ENCODE measurements at regions not wholly inside any gene's neighbourhood (a gene's known extent, or its start where the extent isn't known, plus 50 kb on each side); places are given as distances from the start of the nearest gene placed in this dataset.
"Not testable (repeated sequence)": the region's sequence is repeated elsewhere in the genome, so short reads cannot be mapped to it uniquely, and the experiment has no call there.

DNA sequence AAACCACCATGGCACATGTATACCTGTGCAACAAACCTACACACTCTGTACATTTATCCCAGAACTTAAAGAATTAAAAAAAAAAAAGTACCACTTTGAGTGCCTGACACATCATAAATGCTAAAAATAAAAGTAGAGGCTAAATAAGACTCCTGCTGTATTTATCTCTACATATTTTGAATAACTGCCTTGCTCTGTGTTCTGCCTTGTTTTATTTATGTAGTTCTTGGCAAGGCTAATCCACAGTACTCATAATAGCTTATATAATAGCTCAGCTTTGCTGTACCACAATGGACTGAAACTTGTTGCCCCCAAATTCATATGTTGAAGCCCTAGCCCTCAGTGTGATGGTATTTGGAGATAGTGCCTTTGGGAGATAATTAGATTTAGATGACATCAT is 95.4 kb upstream of the ADAMTS9 start:
- Histone ChIP-seq H3K27ac (ENCODE audit: low read depth, low read length) (no peak overlapping the region), H3K9ac (ENCODE audit: low read length in 5 of 5) (no peak overlapping the region)

DNA sequence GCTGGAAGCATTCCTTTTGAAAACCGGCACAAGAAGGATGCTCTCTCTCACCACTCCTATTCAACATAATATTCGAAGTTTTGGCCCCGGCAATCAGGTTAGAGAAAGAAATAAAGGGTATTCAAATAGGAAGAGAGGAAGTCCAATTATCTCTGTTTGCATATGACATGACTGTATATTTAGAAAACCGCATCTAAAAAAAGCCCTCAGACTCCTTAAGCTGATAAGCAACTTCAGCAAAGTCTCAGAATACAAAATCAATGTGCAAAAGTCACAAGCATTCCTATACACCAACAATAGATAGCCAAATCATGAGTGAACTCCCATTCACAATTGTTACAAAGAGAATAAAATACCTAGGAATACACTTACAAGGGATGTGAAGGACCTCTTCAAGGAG is 93.1 kb upstream of the ADAMTS9 start:
- not testable (repeated sequence) for H3K9me3 ChIP-seq (ENCODE audit: control insufficient read depth in 5 of 5, low read length in 5 of 5); H3K4me3 ChIP-seq (ENCODE audit: low read depth in 1 of 5, low read length in 5 of 5); H3K27me3 ChIP-seq (ENCODE audit: control insufficient read depth in 5 of 5, insufficient read depth in 4 of 5, low read length in 5 of 5); H3K9ac ChIP-seq (ENCODE audit: low read length in 5 of 5); H3K4me1 ChIP-seq (ENCODE audit: control insufficient read depth in 5 of 5, insufficient read depth in 5 of 5, low read length in 5 of 5); H3K27ac ChIP-seq (ENCODE audit: low read depth, low read length); H3K36me3 ChIP-seq (ENCODE audit: control insufficient read depth in 5 of 5, insufficient read depth in 5 of 5, low read length in 5 of 5)

More for the DNA sequence above, 95.4 kb upstream of the ADAMTS9 start:
- H3K4me3 ChIP-seq (ENCODE audit: low read depth in 1 of 5, low read length in 5 of 5) = no peak overlapping the region
- no peaks in the 10 kb centered on the region for H3K36me3 ChIP-seq (ENCODE audit: control insufficient read depth in 5 of 5, insufficient read depth in 5 of 5, low read length in 5 of 5)
- H3K27me3 ChIP-seq (ENCODE audit: control insufficient read depth in 5 of 5, insufficient read depth in 4 of 5, low read length in 5 of 5) = no peaks in the 10 kb centered on the region
- H3K9me3 ChIP-seq (ENCODE audit: control insufficient read depth in 5 of 5, low read length in 5 of 5) = peaks cover 0 to 10% (median 2%) of the 10 kb centered on the region in 5 donors
- H3K4me1 ChIP-seq (ENCODE audit: control insufficient read depth in 5 of 5, insufficient read depth in 5 of 5, low read length in 5 of 5) = no peaks in the 10 kb centered on the region

DNA sequence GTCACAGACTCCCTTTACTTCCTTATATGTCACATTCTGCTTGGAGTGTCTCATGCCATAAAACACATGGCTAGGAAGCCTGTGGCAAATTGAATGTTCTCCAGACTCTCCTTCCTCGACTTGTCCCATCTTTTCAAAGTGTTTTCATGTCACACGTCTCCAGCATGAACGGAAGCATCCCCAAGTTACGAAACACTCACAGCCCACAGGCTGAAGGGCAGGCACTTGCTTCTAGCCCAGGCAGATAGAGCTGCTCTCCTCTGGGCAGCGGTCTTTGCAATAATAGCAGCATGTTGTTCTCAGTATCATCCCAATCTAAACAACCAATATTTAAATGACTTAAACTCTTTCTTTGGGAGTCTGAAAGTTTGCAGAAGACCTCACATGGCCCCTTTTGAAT is 85.3 kb upstream of the ADAMTS9 start:
- Histone ChIP-seq H3K27ac (ENCODE audit: low read depth, low read length) (no peak overlapping the region), H3K36me3 (ENCODE audit: control insufficient read depth in 5 of 5, insufficient read depth in 5 of 5, low read length in 5 of 5) (no peaks in the 10 kb centered on the region), H3K4me1 (ENCODE audit: control insufficient read depth in 5 of 5, insufficient read depth in 5 of 5, low read length in 5 of 5) (peaks cover 0 to 8% (median 0%) of the 10 kb centered on the region in 5 donors), H3K9me3 (ENCODE audit: control insufficient read depth in 5 of 5, low read length in 5 of 5) (no peaks in the 10 kb centered on the region), H3K4me3 (ENCODE audit: low read depth in 1 of 5, low read length in 5 of 5) (no peak overlapping the region), H3K27me3 (ENCODE audit: control insufficient read depth in 5 of 5, insufficient read depth in 4 of 5, low read length in 5 of 5) (no peaks in the 10 kb centered on the region), H3K9ac (ENCODE audit: low read length in 5 of 5) (no peak overlapping the region)

DNA sequence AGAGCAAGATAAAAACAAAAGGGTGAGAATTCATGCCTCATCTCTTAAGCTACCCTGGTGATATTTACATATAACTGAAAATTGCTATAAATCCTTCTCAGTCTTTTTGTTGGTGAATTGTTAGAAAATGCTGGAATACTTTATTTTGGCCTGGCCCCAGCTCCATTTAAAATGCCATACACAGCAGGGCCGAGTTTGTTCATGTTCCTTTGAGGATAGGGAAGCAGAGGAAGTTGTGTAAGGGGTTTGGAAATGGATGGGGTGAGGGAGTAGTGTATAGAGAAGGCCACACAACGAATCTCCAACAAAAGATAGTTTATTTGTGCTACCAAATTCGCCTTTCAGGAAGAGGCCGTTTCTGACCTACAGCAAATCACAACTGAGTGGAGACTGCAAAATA is 78.6 kb upstream of the ADAMTS9 start:
- Histone ChIP-seq H3K27ac (ENCODE audit: low read depth, low read length) (no peak overlapping the region), H3K27me3 (ENCODE audit: control insufficient read depth in 5 of 5, insufficient read depth in 4 of 5, low read length in 5 of 5) (no peaks in the 10 kb centered on the region), H3K4me1 (ENCODE audit: control insufficient read depth in 5 of 5, insufficient read depth in 5 of 5, low read length in 5 of 5) (peaks cover 0 to 7% (median 4%) of the 10 kb centered on the region in 5 donors)

DNA sequence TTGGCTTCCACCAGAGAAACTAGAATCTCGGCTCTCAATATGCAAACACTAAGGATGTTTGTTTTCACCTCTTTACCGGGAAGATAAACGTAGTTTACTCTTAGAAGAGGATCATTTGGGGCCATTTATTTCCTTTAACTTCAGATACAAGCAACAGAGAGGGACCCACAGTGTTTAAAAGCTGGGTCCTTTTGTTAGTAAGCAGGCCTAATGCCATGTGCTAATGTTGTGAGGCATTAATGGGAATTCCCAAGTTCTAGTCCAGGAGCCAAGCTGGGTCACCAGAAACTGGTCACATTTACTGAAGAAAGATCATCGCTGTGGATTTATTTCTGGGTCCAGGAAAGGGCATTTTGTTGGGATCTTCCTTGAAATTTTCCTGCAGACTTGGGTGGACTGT is 78.1 kb upstream of the ADAMTS9 start:
- Histone ChIP-seq H3K9ac (ENCODE audit: low read length in 5 of 5) (no peak overlapping the region), H3K27ac (ENCODE audit: low read depth, low read length) (no peak overlapping the region), H3K9me3 (ENCODE audit: control insufficient read depth in 5 of 5, low read length in 5 of 5) (no peaks in the 10 kb centered on the region), H3K27me3 (ENCODE audit: control insufficient read depth in 5 of 5, insufficient read depth in 4 of 5, low read length in 5 of 5) (no peaks in the 10 kb centered on the region), H3K36me3 (ENCODE audit: control insufficient read depth in 5 of 5, insufficient read depth in 5 of 5, low read length in 5 of 5) (no peaks in the 10 kb centered on the region), H3K4me3 (ENCODE audit: low read depth in 1 of 5, low read length in 5 of 5) (no peak overlapping the region), H3K4me1 (ENCODE audit: control insufficient read depth in 5 of 5, insufficient read depth in 5 of 5, low read length in 5 of 5) (peaks cover 0 to 7% (median 4%) of the 10 kb centered on the region in 5 donors)

More for the DNA sequence above, 78.6 kb upstream of the ADAMTS9 start:
- Histone ChIP-seq H3K36me3 (ENCODE audit: control insufficient read depth in 5 of 5, insufficient read depth in 5 of 5, low read length in 5 of 5) (no peaks in the 10 kb centered on the region), H3K4me3 (ENCODE audit: low read depth in 1 of 5, low read length in 5 of 5) (no peak overlapping the region), H3K9me3 (ENCODE audit: control insufficient read depth in 5 of 5, low read length in 5 of 5) (no peaks in the 10 kb centered on the region), H3K9ac (ENCODE audit: low read length in 5 of 5) (no peak overlapping the region)

DNA sequence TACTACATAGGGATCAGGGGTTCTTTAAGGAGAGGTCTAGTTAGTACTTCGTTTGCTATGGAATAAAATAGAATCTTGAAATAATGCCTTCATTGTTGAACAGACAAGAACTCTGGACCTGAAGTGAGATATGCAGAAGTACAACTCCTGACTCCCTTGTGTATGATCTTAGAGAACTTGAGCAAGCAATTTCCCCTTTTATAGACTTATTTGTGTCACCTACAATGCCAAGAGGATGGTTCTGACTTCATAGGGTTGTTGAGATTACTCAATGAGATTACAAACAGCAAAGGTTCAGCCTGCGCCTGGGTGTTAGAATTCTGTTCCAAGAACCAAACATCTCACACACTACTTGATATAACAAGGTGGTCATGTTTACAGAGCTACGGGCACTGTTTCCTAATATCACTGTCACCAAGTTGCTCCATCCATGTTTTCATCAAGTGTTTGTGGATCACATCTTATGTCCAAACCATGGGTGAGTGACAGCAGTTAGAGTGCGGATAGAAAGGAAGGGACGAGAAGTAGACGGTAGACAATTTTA is 76.7 kb upstream of the ADAMTS9 start:
- Histone ChIP-seq H3K9ac (ENCODE audit: low read length in 5 of 5) (no peak overlapping the region), H3K9me3 (ENCODE audit: control insufficient read depth in 5 of 5, low read length in 5 of 5) (no peaks in the 10 kb centered on the region), H3K27ac (ENCODE audit: low read depth, low read length) (no peak overlapping the region), H3K4me3 (ENCODE audit: low read depth in 1 of 5, low read length in 5 of 5) (no peak overlapping the region), H3K4me1 (ENCODE audit: control insufficient read depth in 5 of 5, insufficient read depth in 5 of 5, low read length in 5 of 5) (peaks cover 0 to 7% (median 4%) of the 10 kb centered on the region in 5 donors), H3K36me3 (ENCODE audit: control insufficient read depth in 5 of 5, insufficient read depth in 5 of 5, low read length in 5 of 5) (no peaks in the 10 kb centered on the region), H3K27me3 (ENCODE audit: control insufficient read depth in 5 of 5, insufficient read depth in 4 of 5, low read length in 5 of 5) (no peaks in the 10 kb centered on the region)

DNA sequence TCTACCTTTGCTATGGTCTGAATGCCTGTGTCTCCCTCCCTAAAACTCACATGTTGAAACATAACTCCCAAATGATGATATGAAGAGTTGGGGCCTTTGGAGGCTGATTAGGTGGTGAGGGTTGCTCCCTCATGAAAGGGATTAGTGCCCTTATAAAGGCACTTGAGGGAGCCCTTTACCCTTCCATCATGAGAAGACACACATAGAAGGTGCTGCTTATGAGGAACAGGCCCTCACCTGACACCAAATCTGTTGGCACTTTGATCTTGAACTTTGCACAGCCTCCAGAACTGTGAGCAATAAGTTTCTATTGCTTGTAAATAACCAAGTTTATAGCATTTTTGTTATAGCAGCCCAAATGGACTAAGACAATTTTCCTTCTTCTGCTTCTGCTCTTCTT is 76.2 kb upstream of the ADAMTS9 start:
- Histone ChIP-seq H3K27ac (ENCODE audit: low read depth, low read length) (no peak overlapping the region), H3K36me3 (ENCODE audit: control insufficient read depth in 5 of 5, insufficient read depth in 5 of 5, low read length in 5 of 5) (no peaks in the 10 kb centered on the region), H3K4me1 (ENCODE audit: control insufficient read depth in 5 of 5, insufficient read depth in 5 of 5, low read length in 5 of 5) (peaks cover 0 to 7% (median 4%) of the 10 kb centered on the region in 5 donors), H3K4me3 (ENCODE audit: low read depth in 1 of 5, low read length in 5 of 5) (no peak overlapping the region), H3K27me3 (ENCODE audit: control insufficient read depth in 5 of 5, insufficient read depth in 4 of 5, low read length in 5 of 5) (no peaks in the 10 kb centered on the region), H3K9me3 (ENCODE audit: control insufficient read depth in 5 of 5, low read length in 5 of 5) (no peaks in the 10 kb centered on the region), H3K9ac (ENCODE audit: low read length in 5 of 5) (no peak overlapping the region)

DNA sequence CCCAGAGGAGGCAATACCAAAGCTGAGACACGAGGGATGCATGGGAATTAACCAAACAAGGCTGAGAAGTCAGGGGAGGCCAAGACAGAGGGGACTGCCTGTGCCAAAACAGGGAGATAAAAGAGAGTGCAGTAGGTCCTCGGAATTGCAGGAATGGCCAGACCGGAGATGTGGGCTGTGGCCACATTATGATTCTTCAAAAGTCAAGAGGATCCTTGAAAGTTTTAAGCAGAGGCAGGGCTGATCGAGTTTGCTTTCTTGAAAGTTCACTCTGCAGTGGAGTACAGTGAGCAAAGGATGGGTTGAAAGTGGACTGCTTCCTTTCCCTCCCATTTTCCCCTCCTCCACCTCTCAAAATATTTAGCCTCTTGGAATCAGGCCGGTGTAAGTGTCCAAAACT is 73.9 kb upstream of the ADAMTS9 start:
- H3K36me3 ChIP-seq (ENCODE audit: control insufficient read depth in 5 of 5, insufficient read depth in 5 of 5, low read length in 5 of 5) = no peaks in the 10 kb centered on the region
- H3K27me3 ChIP-seq (ENCODE audit: control insufficient read depth in 5 of 5, insufficient read depth in 4 of 5, low read length in 5 of 5) = no peaks in the 10 kb centered on the region
- peaks cover 0 to 7% (median 4%) of the 10 kb centered on the region in 5 donors for H3K4me1 ChIP-seq (ENCODE audit: control insufficient read depth in 5 of 5, insufficient read depth in 5 of 5, low read length in 5 of 5)
- H3K9me3 ChIP-seq (ENCODE audit: control insufficient read depth in 5 of 5, low read length in 5 of 5) = no peaks in the 10 kb centered on the region
- no peak overlapping the region for H3K27ac ChIP-seq (ENCODE audit: low read depth, low read length)
- H3K4me3 ChIP-seq (ENCODE audit: low read depth in 1 of 5, low read length in 5 of 5) = no peak overlapping the region
- H3K9ac ChIP-seq (ENCODE audit: low read length in 5 of 5) = no peak overlapping the region

DNA sequence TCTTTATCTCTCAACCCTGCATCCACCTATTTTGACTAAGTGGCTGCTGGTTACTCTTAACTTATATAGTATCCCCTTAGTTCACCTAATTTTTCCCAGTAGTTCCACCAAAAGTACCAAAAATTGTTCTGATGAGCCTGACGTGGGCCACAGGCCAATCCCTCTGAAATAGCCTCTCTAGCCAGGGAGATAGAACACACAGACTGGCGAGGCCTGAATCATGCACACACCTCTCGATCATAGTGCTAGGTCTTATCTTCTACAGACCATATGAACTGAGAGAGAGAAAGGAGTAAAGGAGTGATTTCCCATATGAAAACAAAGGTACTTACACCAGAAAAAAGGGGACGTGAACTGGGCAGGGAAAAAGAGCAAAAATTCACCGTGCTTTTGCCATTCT is 72.5 kb upstream of the ADAMTS9 start:
- no peak overlapping the region for H3K4me3 ChIP-seq (ENCODE audit: low read depth in 1 of 5, low read length in 5 of 5)
- H3K9me3 ChIP-seq (ENCODE audit: control insufficient read depth in 5 of 5, low read length in 5 of 5) = no peaks in the 10 kb centered on the region
- H3K27me3 ChIP-seq (ENCODE audit: control insufficient read depth in 5 of 5, insufficient read depth in 4 of 5, low read length in 5 of 5) = no peaks in the 10 kb centered on the region
- H3K27ac ChIP-seq (ENCODE audit: low read depth, low read length) = no peak overlapping the region
- H3K36me3 ChIP-seq (ENCODE audit: control insufficient read depth in 5 of 5, insufficient read depth in 5 of 5, low read length in 5 of 5) = no peaks in the 10 kb centered on the region
- H3K9ac ChIP-seq (ENCODE audit: low read length in 5 of 5) = no peak overlapping the region
- H3K4me1 ChIP-seq (ENCODE audit: control insufficient read depth in 5 of 5, insufficient read depth in 5 of 5, low read length in 5 of 5) = no peaks in the 10 kb centered on the region

DNA sequence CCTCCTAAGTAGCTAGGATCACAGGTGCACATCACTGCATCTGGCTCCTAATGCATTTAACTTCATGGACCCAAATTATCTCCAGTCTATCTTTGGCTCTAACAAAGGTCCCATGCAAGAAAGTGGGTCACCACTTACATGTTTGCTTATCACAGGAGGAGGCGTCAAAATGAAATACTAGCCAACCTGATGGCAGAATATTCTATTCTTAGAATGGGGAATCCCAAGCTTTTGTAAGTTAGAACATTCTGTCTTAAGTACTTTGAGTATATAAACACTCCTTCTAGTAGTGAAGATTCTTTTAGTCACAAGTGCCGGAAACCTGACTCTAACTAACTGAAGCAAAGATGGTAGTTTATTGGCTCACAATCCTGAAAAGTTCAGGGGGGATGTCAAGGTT is 72.0 kb upstream of the ADAMTS9 start:
- Histone ChIP-seq H3K9ac (ENCODE audit: low read length in 5 of 5) (no peak overlapping the region), H3K9me3 (ENCODE audit: control insufficient read depth in 5 of 5, low read length in 5 of 5) (no peaks in the 10 kb centered on the region), H3K4me3 (ENCODE audit: low read depth in 1 of 5, low read length in 5 of 5) (no peak overlapping the region), H3K27me3 (ENCODE audit: control insufficient read depth in 5 of 5, insufficient read depth in 4 of 5, low read length in 5 of 5) (no peaks in the 10 kb centered on the region), H3K36me3 (ENCODE audit: control insufficient read depth in 5 of 5, insufficient read depth in 5 of 5, low read length in 5 of 5) (no peaks in the 10 kb centered on the region), H3K4me1 (ENCODE audit: control insufficient read depth in 5 of 5, insufficient read depth in 5 of 5, low read length in 5 of 5) (no peaks in the 10 kb centered on the region), H3K27ac (ENCODE audit: low read depth, low read length) (no peak overlapping the region)

Measured in subcutaneous abdominal adipose tissue (tissue), 5 donors.